A549 (cell line): ENCODE measurements at regions not wholly inside any gene's neighbourhood (a gene's known extent, or its start where the extent isn't known, plus 50 kb on each side); places are given as distances from the start of the nearest gene placed in this dataset.

ENCODE experiments used
- ATAC-seq, 2 experiments: fragments of 200-7000 bp in 1 of 2; fragments of >200 bp in 1 of 2; cut with Nextera tagmentation in 1 of 2; cut with Tn5 transposase in 1 of 2; 3 replicates each; pipeline versions ENCODE4 v1.8.0 to v1.9.1; 2018 to 2020; ENCODE audit warnings: mild to moderate bottlenecking in 1 of 2, moderate library complexity in 1 of 2
- CTCF ChIA-PET: fragments of 300-600 bp; sonication (Branson Sonifier 250); formaldehyde crosslinking; extraction: SDS; loops from one replicate; lab custom pipeline; 2021; ENCODE audit warnings: antibody characterized with exemption, inconsistent platforms; lab: Yijun Ruan, JAX
- POLR2A ChIA-PET: fragments of 350-600 bp; formaldehyde crosslinking; extraction: SDS; loops from one replicate; lab custom pipeline; 2021; ENCODE audit warnings: antibody characterized with exemption, inconsistent platforms; lab: Yijun Ruan, JAX
- DNase-seq, 2 experiments: peaks; one replicate each; pipeline versions ENCODE4 v3.0.0 to v3.0.0-alpha.2; 2011 to 2016; ENCODE audit warnings: low read depth in 1 of 2, low spot score in 1 of 2
- FAIRE-seq: peaks from 2 replicates; lab custom pipeline; 2011; peaks lifted over from hg19 to GRCh38; lab: Jason Lieb, UNC
- H3K27ac ChIP-seq, 2 experiments: fragments of >200 bp; sonication (Bioruptor Twin); formaldehyde crosslinking; 3 replicates each; pipeline ENCODE4 v1.5.1; 2016 to 2017
- H3K4me1 ChIP-seq: fragments of >200 bp; sonication (Bioruptor Twin); formaldehyde crosslinking; 3 replicates; pipeline ENCODE4 v1.6.1; 2016
- H3K4me2 ChIP-seq: fragments of >200 bp; sonication (Bioruptor Twin); formaldehyde crosslinking; 3 replicates; pipeline ENCODE4 v1.6.1; 2016
- H3K4me3 ChIP-seq: fragments of >200 bp; sonication (Bioruptor Twin); formaldehyde crosslinking; 3 replicates; pipeline ENCODE4 v1.5.1; 2016
- H3K9me3 ChIP-seq: fragments of >200 bp; sonication (Bioruptor Twin); formaldehyde crosslinking; 3 replicates; pipeline ENCODE4 v1.6.1; 2016
- CBX2 ChIP-seq: fragments of 200-600 bp; sonication (generic); IDR thresholded peaks from 2 replicates; pipeline ENCODE4 v1.6.1; 2016; ENCODE audit warnings: low read depth, mild to moderate bottlenecking, borderline replicate concordance
- CBX8 ChIP-seq: fragments of 200-600 bp; sonication (generic); IDR thresholded peaks from 2 replicates; pipeline ENCODE4 v1.6.1; 2016
- CHD2 ChIP-seq: fragments of 150-350 bp; IDR thresholded peaks from 2 replicates; pipeline ENCODE4 v1.6.1; 2014; ENCODE audit warnings: low read length; ENCODE audit not compliant: partially characterized antibody
- CHD4 ChIP-seq: fragments of 200-600 bp; sonication (generic); IDR thresholded peaks from 2 replicates; pipeline ENCODE4 v1.6.1; 2016; ENCODE audit warnings: antibody characterized with exemption, mild to moderate bottlenecking, borderline replicate concordance
- EHF ChIP-seq: fragments of 250-450 bp; sonication (Bioruptor Pico); IDR thresholded peaks from 2 replicates; pipeline ENCODE4 v1.5.0; 2020; ENCODE audit warnings: mild to moderate bottlenecking
- FOSL2 ChIP-seq, 2 experiments: fragments of 450-650 bp in 1 of 2; fragments of >200 bp in 1 of 2; sonication (Bioruptor Twin) in 1 of 2; formaldehyde crosslinking; IDR thresholded peaks; 2 replicates each; pipeline versions ENCODE4 v1.5.0 to v1.6.1; 2016 to 2020; ENCODE audit warnings: mild to moderate bottlenecking in 1 of 2, moderate library complexity in 1 of 2
- FOXS1 ChIP-seq: fragments of 250-450 bp; sonication (Bioruptor Pico); IDR thresholded peaks from 2 replicates; pipeline ENCODE4 v1.5.0; 2020; ENCODE audit warnings: mild to moderate bottlenecking, moderate library complexity
- HEYL ChIP-seq: fragments of 250-450 bp; sonication (Bioruptor Pico); IDR thresholded peaks from 2 replicates; pipeline ENCODE4 v1.8.0; 2021; ENCODE audit warnings: mild to moderate bottlenecking, moderate library complexity
- JUNB ChIP-seq: fragments of >200 bp; sonication (Bioruptor Twin); formaldehyde crosslinking; IDR thresholded peaks from 2 replicates; pipeline ENCODE4 v1.6.1; 2016
- KDM5A ChIP-seq: fragments of 200-600 bp; sonication (generic); IDR thresholded peaks from 2 replicates; pipeline ENCODE4 v1.6.1; 2016; ENCODE audit warnings: antibody characterized with exemption, mild to moderate bottlenecking
- MAZ ChIP-seq: fragments of 150-350 bp; IDR thresholded peaks from 2 replicates; pipeline ENCODE4 v1.6.1; 2014; ENCODE audit warnings: antibody characterized with exemption, low read depth, low read length, borderline replicate concordance
- POLR2A ChIP-seq: IDR thresholded peaks from 2 replicates; pipeline ENCODE4 v1.6.1; 2012; ENCODE audit warnings: mild to moderate bottlenecking, low read length
- RFX5 ChIP-seq: fragments of 450-650 bp; IDR thresholded peaks from 2 replicates; pipeline ENCODE4 v1.7.1; 2014; ENCODE audit warnings: antibody characterized with exemption, mild to moderate bottlenecking, moderate library complexity
- SREBF2 ChIP-seq: fragments of 450-650 bp; IDR thresholded peaks from 2 replicates; pipeline ENCODE4 v1.6.1; 2014; ENCODE audit warnings: mild to moderate bottlenecking, moderate library complexity
- TFCP2L1 ChIP-seq: fragments of 250-450 bp; sonication (Bioruptor Pico); IDR thresholded peaks from 2 replicates; pipeline ENCODE4 v1.5.0; 2021; ENCODE audit warnings: mild to moderate bottlenecking
- WGBS: methylation state at CpG from one replicate; pipeline ENCODE4 v1.1.6; 2017; ENCODE audit errors: missing lambda C conversion rate; 5-methylcytosine and 5-hydroxymethylcytosine counted together
- TF ChIP-seq, protein P1 (sequence below): fragments of 250-450 bp; sonication (Bioruptor Pico); IDR thresholded peaks from 2 replicates; pipeline ENCODE4 v1.5.0; 2021; ENCODE audit warnings: mild to moderate bottlenecking, moderate library complexity, borderline replicate concordance
- TF ChIP-seq, protein P2 (sequence below): fragments of 450-650 bp; IDR thresholded peaks from 2 replicates; pipeline ENCODE4 v1.6.1; 2014; ENCODE audit warnings: antibody characterized with exemption
- TF ChIP-seq, protein P3 (sequence below): fragments of 200-600 bp; sonication (generic); IDR thresholded peaks from 2 replicates; pipeline ENCODE4 v1.6.1; 2016; ENCODE audit warnings: antibody characterized with exemption, mild to moderate bottlenecking, moderate library complexity

DNA sequence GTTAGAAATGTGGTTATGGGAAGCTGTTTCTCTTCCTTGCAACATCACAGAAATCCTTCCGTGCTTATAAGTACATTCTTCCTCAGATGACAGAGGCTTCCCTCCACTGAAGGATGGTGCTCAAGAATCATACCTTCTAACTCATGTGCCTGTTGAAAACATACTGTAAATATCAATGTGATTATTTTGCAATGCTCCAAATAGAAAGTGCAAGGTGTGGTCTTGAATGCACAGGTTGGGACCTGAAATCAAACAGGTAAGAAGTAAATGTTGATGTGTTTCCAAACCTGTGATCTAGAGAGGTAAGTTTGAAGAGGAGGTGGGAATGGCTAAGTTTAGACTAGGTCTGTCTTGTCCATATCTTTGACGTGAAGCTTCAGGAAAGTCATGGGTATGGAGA is 87.7 kb downstream of the ZNF518B start:
- ChIA-PET CTCF (no interaction called here), POLR2A (no interaction called here)
- 0% methylated on average over 2 of the region's 2 CpGs for WGBS
- TF ChIP-seq EHF (CRISPR knock-in tag) = no peak
- TF ChIP-seq CHD2 = no peak
- TF ChIP-seq RFX5 = no peak
- no peak for TF ChIP-seq CHD4
- no peak for TF ChIP-seq CBX8
- TF ChIP-seq MAZ = no peak
- TF ChIP-seq HEYL (CRISPR knock-in tag) = no peak
- no peak for TF ChIP-seq POLR2A
- TF ChIP-seq SREBF2 = no peak
- no peak for TF ChIP-seq JUNB
- no peak for TF ChIP-seq CBX2
- TF ChIP-seq, protein P1, sequence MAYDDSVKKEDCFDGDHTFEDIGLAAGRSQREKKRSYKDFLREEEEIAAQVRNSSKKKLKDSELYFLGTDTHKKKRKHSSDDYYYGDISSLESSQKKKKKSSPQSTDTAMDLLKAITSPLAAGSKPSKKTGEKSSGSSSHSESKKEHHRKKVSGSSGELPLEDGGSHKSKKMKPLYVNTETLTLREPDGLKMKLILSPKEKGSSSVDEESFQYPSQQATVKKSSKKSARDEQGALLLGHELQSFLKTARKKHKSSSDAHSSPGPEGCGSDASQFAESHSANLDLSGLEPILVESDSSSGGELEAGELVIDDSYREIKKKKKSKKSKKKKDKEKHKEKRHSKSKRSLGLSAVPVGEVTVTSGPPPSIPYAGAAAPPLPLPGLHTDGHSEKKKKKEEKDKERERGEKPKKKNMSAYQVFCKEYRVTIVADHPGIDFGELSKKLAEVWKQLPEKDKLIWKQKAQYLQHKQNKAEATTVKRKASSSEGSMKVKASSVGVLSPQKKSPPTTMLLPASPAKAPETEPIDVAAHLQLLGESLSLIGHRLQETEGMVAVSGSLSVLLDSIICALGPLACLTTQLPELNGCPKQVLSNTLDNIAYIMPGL (CRISPR knock-in tag) = no peak
- TF ChIP-seq, protein P2, sequence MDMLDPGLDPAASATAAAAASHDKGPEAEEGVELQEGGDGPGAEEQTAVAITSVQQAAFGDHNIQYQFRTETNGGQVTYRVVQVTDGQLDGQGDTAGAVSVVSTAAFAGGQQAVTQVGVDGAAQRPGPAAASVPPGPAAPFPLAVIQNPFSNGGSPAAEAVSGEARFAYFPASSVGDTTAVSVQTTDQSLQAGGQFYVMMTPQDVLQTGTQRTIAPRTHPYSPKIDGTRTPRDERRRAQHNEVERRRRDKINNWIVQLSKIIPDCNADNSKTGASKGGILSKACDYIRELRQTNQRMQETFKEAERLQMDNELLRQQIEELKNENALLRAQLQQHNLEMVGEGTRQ = no peak
- no peak for TF ChIP-seq FOSL2 (IDR thresholded peaks at IDR 0.05)
- no peak for TF ChIP-seq FOSL2 (CRISPR knock-in tag; IDR thresholded peaks at IDR 0.05)
- TF ChIP-seq, all 56 proteins: peak for 0
- Histone ChIP-seq H3K27ac (no peak overlapping the region), H3K9me3 (no peaks in the 10 kb centered on the region), H3K4me3 (no peak overlapping the region), H3K4me2 (no peak overlapping the region), H3K4me1 (no peaks in the 10 kb centered on the region)
- DNase-seq (no peak), ATAC-seq (no peak), FAIRE-seq (no peak)

DNA sequence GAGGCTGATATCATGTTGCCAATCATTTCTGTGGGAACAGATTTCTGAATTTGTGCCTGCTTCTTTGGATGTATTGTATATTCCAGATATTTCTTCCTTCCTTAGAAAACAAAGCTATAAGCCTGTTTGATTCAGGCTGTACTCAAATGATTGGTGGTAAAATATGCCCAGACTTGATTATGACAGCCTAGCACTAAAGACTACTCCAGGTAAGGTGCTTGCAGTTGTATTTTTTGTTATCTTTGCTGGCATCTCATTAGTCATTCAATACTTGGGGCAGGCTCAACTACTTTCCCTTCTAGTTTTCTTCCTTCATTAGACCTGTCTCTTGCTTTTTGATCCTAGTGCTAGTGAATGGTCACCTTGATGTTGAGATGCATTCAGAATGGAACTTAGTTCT is 90.6 kb downstream of the ZNF518B start:
- TF ChIP-seq, protein P1 (CRISPR knock-in tag) = no peak
- TF ChIP-seq, protein P3, sequence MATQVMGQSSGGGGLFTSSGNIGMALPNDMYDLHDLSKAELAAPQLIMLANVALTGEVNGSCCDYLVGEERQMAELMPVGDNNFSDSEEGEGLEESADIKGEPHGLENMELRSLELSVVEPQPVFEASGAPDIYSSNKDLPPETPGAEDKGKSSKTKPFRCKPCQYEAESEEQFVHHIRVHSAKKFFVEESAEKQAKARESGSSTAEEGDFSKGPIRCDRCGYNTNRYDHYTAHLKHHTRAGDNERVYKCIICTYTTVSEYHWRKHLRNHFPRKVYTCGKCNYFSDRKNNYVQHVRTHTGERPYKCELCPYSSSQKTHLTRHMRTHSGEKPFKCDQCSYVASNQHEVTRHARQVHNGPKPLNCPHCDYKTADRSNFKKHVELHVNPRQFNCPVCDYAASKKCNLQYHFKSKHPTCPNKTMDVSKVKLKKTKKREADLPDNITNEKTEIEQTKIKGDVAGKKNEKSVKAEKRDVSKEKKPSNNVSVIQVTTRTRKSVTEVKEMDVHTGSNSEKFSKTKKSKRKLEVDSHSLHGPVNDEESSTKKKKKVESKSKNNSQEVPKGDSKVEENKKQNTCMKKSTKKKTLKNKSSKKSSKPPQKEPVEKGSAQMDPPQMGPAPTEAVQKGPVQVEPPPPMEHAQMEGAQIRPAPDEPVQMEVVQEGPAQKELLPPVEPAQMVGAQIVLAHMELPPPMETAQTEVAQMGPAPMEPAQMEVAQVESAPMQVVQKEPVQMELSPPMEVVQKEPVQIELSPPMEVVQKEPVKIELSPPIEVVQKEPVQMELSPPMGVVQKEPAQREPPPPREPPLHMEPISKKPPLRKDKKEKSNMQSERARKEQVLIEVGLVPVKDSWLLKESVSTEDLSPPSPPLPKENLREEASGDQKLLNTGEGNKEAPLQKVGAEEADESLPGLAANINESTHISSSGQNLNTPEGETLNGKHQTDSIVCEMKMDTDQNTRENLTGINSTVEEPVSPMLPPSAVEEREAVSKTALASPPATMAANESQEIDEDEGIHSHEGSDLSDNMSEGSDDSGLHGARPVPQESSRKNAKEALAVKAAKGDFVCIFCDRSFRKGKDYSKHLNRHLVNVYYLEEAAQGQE = no peak
- TF ChIP-seq KDM5A (no peak), FOXS1 (CRISPR knock-in tag) (no peak), TFCP2L1 (CRISPR knock-in tag) (no peak)
- ChIA-PET CTCF (no interaction called here), POLR2A (no interaction called here)
- no peak overlapping the region for H3K27ac ChIP-seq
- ATAC-seq (no peak), FAIRE-seq (no peak), DNase-seq (no peak)
- H3K4me3 ChIP-seq = no peak overlapping the region
- no peaks in the 10 kb centered on the region for H3K9me3 ChIP-seq
- H3K4me2 ChIP-seq = no peak overlapping the region
- no peaks in the 10 kb centered on the region for H3K4me1 ChIP-seq
